ENCODE measurements at regions not wholly inside any gene's neighbourhood (a gene's known extent, or its start where the extent isn't known, plus 50 kb on each side); places are given as distances from the start of the nearest gene placed in this dataset.

- DNase-seq (ENCODE audit: low read depth in 1 of 2, low spot score in 2 of 2): no peak
- Histone ChIP-seq H3K4me3 (no peak overlapping the region), H3K4me1 (replicated peaks) (no peaks in the 10 kb centered on the region)
Measured at GRCh38 chr9:73022353-73022752, 69.5 kb upstream of the ALDH1A1 start.

GRCh38 chr9:73020877-73021276 lies 68.0 kb upstream of the ALDH1A1 start:
- DNase-seq (ENCODE audit: low read depth in 1 of 2, low spot score in 2 of 2): no peak
- H3K27ac ChIP-seq: no peak overlapping the region

More at GRCh38 chr9:73022353-73022752, 69.5 kb upstream of the ALDH1A1 start:
- Histone ChIP-seq H3K9me3 (replicated peaks) (no peaks in the 10 kb centered on the region), H3K27me3 (replicated peaks) (no peaks in the 10 kb centered on the region), H3K27ac (no peak overlapping the region), H3K36me3 (no peaks in the 10 kb centered on the region)

GRCh38 chr9:73014011-73014410 lies 61.2 kb upstream of the ALDH1A1 start:
- H3K36me3 ChIP-seq: no peaks in the 10 kb centered on the region
- H3K27me3 ChIP-seq (replicated peaks): no peaks in the 10 kb centered on the region
- H3K4me3 ChIP-seq: no peak overlapping the region
- H3K9me3 ChIP-seq (replicated peaks): no peaks in the 10 kb centered on the region
- no peak overlapping the region for H3K27ac ChIP-seq
- H3K4me1 ChIP-seq (replicated peaks): no peaks in the 10 kb centered on the region
- no peak for DNase-seq (ENCODE audit: low read depth in 1 of 2, low spot score in 2 of 2)

More at GRCh38 chr9:73020877-73021276, 68.0 kb upstream of the ALDH1A1 start:
- Histone ChIP-seq H3K9me3 (replicated peaks) (no peaks in the 10 kb centered on the region), H3K4me1 (replicated peaks) (no peaks in the 10 kb centered on the region), H3K27me3 (replicated peaks) (no peaks in the 10 kb centered on the region), H3K36me3 (no peaks in the 10 kb centered on the region), H3K4me3 (no peak overlapping the region)

GRCh38 chr9:73011956-73012355 lies 59.1 kb upstream of the ALDH1A1 start:
- Histone ChIP-seq H3K9me3 (replicated peaks) (no peaks in the 10 kb centered on the region), H3K27ac (no peak overlapping the region), H3K4me3 (no peak overlapping the region), H3K4me1 (replicated peaks) (no peaks in the 10 kb centered on the region), H3K36me3 (no peaks in the 10 kb centered on the region), H3K27me3 (replicated peaks) (no peaks in the 10 kb centered on the region)
- no peak for DNase-seq (ENCODE audit: low read depth in 1 of 2, low spot score in 2 of 2)

- Histone ChIP-seq H3K9me3 (replicated peaks) (no peaks in the 10 kb centered on the region), H3K4me1 (replicated peaks) (no peaks in the 10 kb centered on the region), H3K27me3 (replicated peaks) (no peaks in the 10 kb centered on the region), H3K27ac (no peak overlapping the region), H3K4me3 (no peak overlapping the region), H3K36me3 (no peaks in the 10 kb centered on the region)
- DNase-seq (ENCODE audit: low read depth in 1 of 2, low spot score in 2 of 2): no peak
Measured at GRCh38 chr9:73011181-73011750, 58.4 kb upstream of the ALDH1A1 start.

GRCh38 chr9:73009649-73010288 lies 56.9 kb upstream of the ALDH1A1 start:
- Histone ChIP-seq H3K27ac (no peak overlapping the region), H3K9me3 (replicated peaks) (no peaks in the 10 kb centered on the region)

GRCh38 chr9:73007966-73008672 lies 55.3 kb upstream of the ALDH1A1 start:
- Histone ChIP-seq H3K36me3 (no peaks in the 10 kb centered on the region), H3K9me3 (replicated peaks) (no peaks in the 10 kb centered on the region), H3K4me1 (replicated peaks) (no peaks in the 10 kb centered on the region), H3K27me3 (replicated peaks) (no peaks in the 10 kb centered on the region), H3K27ac (no peak overlapping the region), H3K4me3 (no peak overlapping the region)
- DNase-seq (ENCODE audit: low read depth in 1 of 2, low spot score in 2 of 2): no peak

More at GRCh38 chr9:73009649-73010288, 56.9 kb upstream of the ALDH1A1 start:
- Histone ChIP-seq H3K27me3 (replicated peaks) (no peaks in the 10 kb centered on the region), H3K4me1 (replicated peaks) (no peaks in the 10 kb centered on the region), H3K36me3 (no peaks in the 10 kb centered on the region), H3K4me3 (no peak overlapping the region)
- no peak for DNase-seq (ENCODE audit: low read depth in 1 of 2, low spot score in 2 of 2)

- no peaks in the 10 kb centered on the region for H3K27me3 ChIP-seq (replicated peaks)
- H3K9me3 ChIP-seq (replicated peaks): no peaks in the 10 kb centered on the region
- no peaks in the 10 kb centered on the region for H3K4me1 ChIP-seq (replicated peaks)
- no peak overlapping the region for H3K27ac ChIP-seq
- no peak overlapping the region for H3K4me3 ChIP-seq
- no peaks in the 10 kb centered on the region for H3K36me3 ChIP-seq
- no peak for DNase-seq (ENCODE audit: low read depth in 1 of 2, low spot score in 2 of 2)
Measured at GRCh38 chr9:73006986-73007385, 54.1 kb upstream of the ALDH1A1 start.
